ENCODE measurements at regions not wholly inside any gene's neighbourhood (a gene's known extent, or its start where the extent isn't known, plus 50 kb on each side); places are given as distances from the start of the nearest gene placed in this dataset.

- TF ChIP-seq NFIC (IDR thresholded peaks at IDR 0.05) (no peak), CREB3L1 (IDR thresholded peaks at IDR 0.05; ENCODE audit: borderline replicate concordance, low read depth) (no peak)
Observed at GRCh38 chr2:150355440-150355839, 132.0 kb downstream of the RND3 start (continued).

DNA sequence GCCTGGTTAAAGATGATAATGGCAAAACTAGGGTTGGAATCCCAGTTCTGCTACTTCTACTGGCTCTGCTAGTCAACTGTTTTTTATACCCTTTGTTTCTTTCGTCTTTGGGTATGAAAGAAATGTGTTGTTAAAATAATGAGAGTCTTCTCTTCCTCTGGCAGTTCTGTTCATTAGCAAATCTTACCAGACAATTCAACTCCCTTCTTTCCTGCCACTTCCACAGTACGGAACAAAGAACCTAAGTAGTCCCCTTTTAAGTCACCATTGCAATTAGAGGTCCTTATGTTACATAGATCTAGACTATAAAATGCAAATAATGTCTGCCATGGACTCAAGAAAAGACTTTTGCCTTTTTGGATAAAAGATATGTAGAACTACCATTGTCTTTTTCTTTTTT, 134.1 kb downstream of the RND3 start:
- POLR2A ChIA-PET = no interaction called here
- Histone ChIP-seq H2AFZ (ENCODE audit: low read depth, low read length) (no peak overlapping the region), H3K27me3 (ENCODE audit: control insufficient read depth in 2 of 2, insufficient read depth in 2 of 2, low read length in 2 of 2) (no peaks in the 10 kb centered on the region), H3K36me3 (ENCODE audit: control insufficient read depth, insufficient read depth, low read length) (no peaks in the 10 kb centered on the region), H3K4me2 (ENCODE audit: insufficient read depth, low read length) (no peak overlapping the region), H3K4me1 (replicated peaks in 1 of 2; ENCODE audit: control insufficient read depth in 2 of 2, insufficient read depth in 2 of 2, low read length in 2 of 2) (no peaks in the 10 kb centered on the region), H3K27ac (ENCODE audit: extremely low read depth, low read depth, low read length) (no peak overlapping the region), H3K9me1 (ENCODE audit: control insufficient read depth, insufficient read depth, low read length) (no peaks in the 10 kb centered on the region), H3K9me3 (replicated peaks; ENCODE audit: control insufficient read depth, insufficient read depth, low read depth, low read length) (no peaks in the 10 kb centered on the region; the same call in 1 of the 2 replicates), H3K79me2 (ENCODE audit: control insufficient read depth, insufficient read depth, low read length) (no peaks in the 10 kb centered on the region), H3K4me3 (no peak overlapping the region), H3K9ac (ENCODE audit: insufficient read depth in 1 of 2, low read depth in 2 of 2, low read length in 2 of 2) (no peak overlapping the region), H4K20me1 (replicated peaks; ENCODE audit: control insufficient read depth, insufficient read depth, low read length) (no peaks in the 10 kb centered on the region)
- in situ Hi-C loops (cut with MboI) = no loop called here
- no peak for DNase-seq (ENCODE audit: extremely low read depth in 1 of 4, low spot score in 3 of 4)
- WGBS (ENCODE audit: insufficient coverage, low coverage, missing lambda C conversion rate) = 3% methylated on average over 2 of the region's 2 CpGs
- ATAC-seq = no peak
- CTCF ChIA-PET (ENCODE audit: low intra/inter-chr PET ratio) = no interaction called here
- intact Hi-C loops (cut with micrococcal nuclease) = no loop called here
- TF ChIP-seq ZNF143 (CRISPR knock-in tag; IDR thresholded peaks at IDR 0.05) (no peak), ETV5 (CRISPR knock-in tag; IDR thresholded peaks at IDR 0.05; ENCODE audit: low read depth) (no peak)
- no peak for FAIRE-seq
- no TSS peak for BruUV-seq (replicated peaks)

Measured in K562 (cell line).